GM13976 (cell line): ENCODE measurements at regions not wholly inside any gene's neighbourhood (a gene's known extent, or its start where the extent isn't known, plus 50 kb on each side); places are given as distances from the start of the nearest gene placed in this dataset.

ENCODE experiments used
- DNase-seq: peaks from one replicate; pipeline ENCODE4 v3.0.0; 2012; ENCODE audit warnings: low spot score
- CTCF ChIP-seq: IDR thresholded peaks from 2 replicates; pipeline ENCODE4 v1.5.1; 2012; ENCODE audit warnings: borderline replicate concordance, mild to moderate bottlenecking; ENCODE audit not compliant: insufficient read depth; ENCODE audit errors: extremely low read depth, missing control alignments, control extremely low read depth
- in situ Hi-C: fragments of 300-500 bp; cut with MboI; formaldehyde crosslinking; loops from one replicate; pipeline ENCODE4 v1.12.0; 2022; ENCODE audit warnings: low sequenced_read_pairs, mixed read lengths, inconsistent platforms; ENCODE audit not compliant: unreplicated experiment

GRCh38 chr3:177340243-177340830, 143.1 kb upstream of the TBL1XR1 start:
- in situ Hi-C loops, result loop anchor here (25.0 kb wide), 1 partner anchor 278 kb away; no protein-coding TSS in a partner anchor
- DNase-seq, result no peak

GRCh38 chr3:177341736-177342419, 144.6 kb upstream of the TBL1XR1 start:
- no peak for TF ChIP-seq CTCF
- DNase-seq, result no peak
- in situ Hi-C loops, result loop anchor here (25.0 kb wide), 1 partner anchor 280 kb away; no protein-coding TSS in a partner anchor

More at GRCh38 chr3:177340243-177340830, 143.1 kb upstream of the TBL1XR1 start:
- no peak for TF ChIP-seq CTCF

- no peak for DNase-seq
- no peak for TF ChIP-seq CTCF
- in situ Hi-C loops, result loop anchor here (25.0 kb wide), 1 partner anchor 281 kb away; no protein-coding TSS in a partner anchor
These were observed 145.9 kb upstream of the TBL1XR1 start for GRCh38 chr3:177343122-177343625.

GRCh38 chr3:177345049-177345972, 148.0 kb upstream of the TBL1XR1 start:
- in situ Hi-C loops, result loop anchor here (25.0 kb wide), 1 partner anchor 283 kb away; no protein-coding TSS in a partner anchor
- TF ChIP-seq CTCF, result no peak
- DNase-seq, result peak; percentile 50

GRCh38 chr3:177345973-177346503, 148.8 kb upstream of the TBL1XR1 start:
- TF ChIP-seq CTCF, result no peak
- in situ Hi-C loops, result loop anchor here (25.0 kb wide), 1 partner anchor 284 kb away; no protein-coding TSS in a partner anchor
- DNase-seq, result no peak

- no peak for TF ChIP-seq CTCF
- DNase-seq, result no peak
- in situ Hi-C loops, result loop anchor here (25.0 kb wide), 1 partner anchor 285 kb away; no protein-coding TSS in a partner anchor
These were observed 149.6 kb upstream of the TBL1XR1 start for GRCh38 chr3:177346878-177347277.
